Keratinocyte (primary cell): ENCODE measurements at regions not wholly inside any gene's neighbourhood (a gene's known extent, or its start where the extent isn't known, plus 50 kb on each side); places are given as distances from the start of the nearest gene placed in this dataset.

Source experiments
- DNase-seq: peaks from one replicate; pipeline ENCODE4 v3.0.0-alpha.2; 2011; ENCODE audit warnings: low read depth, missing footprints, low spot score
- FAIRE-seq: peaks from 2 replicates; lab custom pipeline; 2011; peaks lifted over from hg19 to GRCh38; lab: Jason Lieb, UNC
- H2AFZ ChIP-seq: 2 replicates; pipeline ENCODE4 v1.6.0; 2012; ENCODE audit warnings: low read length, control low read depth, inconsistent platforms; ENCODE audit not compliant: control insufficient read depth
- H3K27ac ChIP-seq: 2 replicates; pipeline ENCODE4 v1.5.1; 2011; ENCODE audit warnings: low read length; ENCODE audit not compliant: control insufficient read depth, insufficient read depth
- H3K27me3 ChIP-seq: 3 replicates; pipeline ENCODE4 v1.6.0; 2011; ENCODE audit warnings: low read length; ENCODE audit not compliant: control insufficient read depth, insufficient read depth; ENCODE audit errors: extremely low read depth
- H3K36me3 ChIP-seq, 2 experiments: 2 replicates in 1 of 2; 3 replicates in 1 of 2; pipeline ENCODE4 v1.5.1; 2011; ENCODE audit warnings: low read length in 2 of 2, mild to moderate bottlenecking in 1 of 2; ENCODE audit not compliant: control insufficient read depth in 2 of 2, insufficient read depth in 2 of 2; ENCODE audit errors: extremely low read depth in 1 of 2
- H3K4me1 ChIP-seq: 3 replicates; pipeline ENCODE4 v1.5.1; 2011; ENCODE audit warnings: low read length; ENCODE audit not compliant: control insufficient read depth, insufficient read depth; ENCODE audit errors: extremely low read depth
- H3K4me2 ChIP-seq: 3 replicates; pipeline ENCODE4 v1.6.0; 2011; ENCODE audit warnings: low read depth, low read length; ENCODE audit not compliant: control insufficient read depth, insufficient read depth; ENCODE audit errors: extremely low read depth
- H3K4me3 ChIP-seq, 3 experiments: fragments of 200-600 bp in 1 of 3; sonication (generic) in 1 of 3; 2 replicates in 2 of 3; 3 replicates in 1 of 3; pipeline ENCODE4 v1.5.1; 2011 to 2016; ENCODE audit warnings: low read length in 3 of 3, mild to moderate bottlenecking in 3 of 3, control low read depth in 2 of 3, inconsistent platforms in 1 of 3, low read depth in 1 of 3, mixed read lengths in 1 of 3, mixed run types in 1 of 3, moderate library complexity in 1 of 3; ENCODE audit not compliant: control insufficient read depth in 2 of 3, insufficient read depth in 2 of 3; ENCODE audit errors: extremely low read depth in 1 of 3
- H3K79me2 ChIP-seq: 2 replicates; pipeline ENCODE4 v1.6.0; 2012; ENCODE audit warnings: low read length; ENCODE audit not compliant: control insufficient read depth, insufficient read depth
- H3K9ac ChIP-seq: 3 replicates; pipeline ENCODE4 v1.6.0; 2011; ENCODE audit warnings: low read length; ENCODE audit not compliant: control insufficient read depth, insufficient read depth; ENCODE audit errors: extremely low read depth
- H3K9me1 ChIP-seq: 3 replicates; pipeline ENCODE4 v1.6.0; 2011; ENCODE audit warnings: low read length; ENCODE audit not compliant: control insufficient read depth, insufficient read depth; ENCODE audit errors: extremely low read depth
- H3K9me3 ChIP-seq: 2 replicates; pipeline ENCODE4 v1.5.1; 2012; ENCODE audit warnings: low read depth, low read length; ENCODE audit not compliant: control insufficient read depth
- H4K20me1 ChIP-seq: 3 replicates; pipeline ENCODE4 v1.6.0; 2011; ENCODE audit warnings: low read length; ENCODE audit not compliant: control insufficient read depth, insufficient read depth; ENCODE audit errors: extremely low read depth
- CTCF ChIP-seq, 3 experiments: IDR thresholded peaks in 1 of 3; conservative IDR thresholded peaks in 1 of 3; optimal IDR thresholded peaks in 1 of 3; 2 replicates in 2 of 3; 3 replicates in 1 of 3; pipeline versions ENCODE3 to v1.5.1; 2011; ENCODE audit warnings: low read length in 3 of 3, mild to moderate bottlenecking in 3 of 3, moderate library complexity in 2 of 3, control low read depth in 1 of 3, inconsistent platforms in 1 of 3; ENCODE audit not compliant: insufficient read depth in 2 of 3; ENCODE audit errors: extremely low read depth in 1 of 3
- EZH2 ChIP-seq: IDR thresholded peaks from one replicate; pipeline ENCODE4 v1.6.1; 2012; ENCODE audit warnings: inconsistent platforms, mild to moderate bottlenecking, low read length, moderate library complexity
- dilution Hi-C: fragments of 300-500 bp; cut with MboI; formaldehyde crosslinking; loops from one replicate; pipeline ENCODE4 v1.7.0; 2020; ENCODE audit warnings: low sequenced_read_pairs; ENCODE audit not compliant: extremely low pct_ligation_motif_present

- Histone ChIP-seq H3K79me2 (no peaks in the 10 kb centered on the region), H3K4me2 (no peak overlapping the region), H3K4me3 (no peak overlapping the region), H3K36me3 (no peaks in the 10 kb centered on the region), H3K27me3 (no peaks in the 10 kb centered on the region), H3K27ac (no peak overlapping the region), H3K9ac (no peak overlapping the region), H2AFZ (no peak overlapping the region), H3K9me3 (no peaks in the 10 kb centered on the region), H3K9me1 (no peaks in the 10 kb centered on the region), H4K20me1 (no peaks in the 10 kb centered on the region), H3K4me1 (no peaks in the 10 kb centered on the region)
- dilution Hi-C loops: no loop called here
- FAIRE-seq (no peak), DNase-seq (no peak)
- TF ChIP-seq EZH2 (no peak), CTCF (optimal IDR thresholded peaks at IDR 0.05 in 1 of 3, IDR thresholded peaks at IDR 0.05 in 1 of 3, conservative IDR thresholded peaks at IDR 0.05 in 1 of 3; ENCODE audit: extremely low read depth in 1 of 3, insufficient read depth in 2 of 3, low read length in 3 of 3) (no peak)
These were observed 644.1 kb upstream of the GNPDA2 start for GRCh38 chr4:45370408-45370807.

- Histone ChIP-seq H3K9me1 (no peaks in the 10 kb centered on the region), H3K27ac (no peak overlapping the region), H3K27me3 (no peaks in the 10 kb centered on the region), H3K79me2 (no peaks in the 10 kb centered on the region), H3K4me2 (no peak overlapping the region), H3K36me3 (no peaks in the 10 kb centered on the region), H4K20me1 (no peaks in the 10 kb centered on the region), H3K4me1 (no peaks in the 10 kb centered on the region), H3K4me3 (no peak overlapping the region), H3K9ac (no peak overlapping the region), H2AFZ (no peak overlapping the region), H3K9me3 (no peaks in the 10 kb centered on the region)
- DNase-seq (no peak), FAIRE-seq (no peak)
- dilution Hi-C loops: no loop called here
- no peak for TF ChIP-seq CTCF (optimal IDR thresholded peaks at IDR 0.05 in 1 of 3, IDR thresholded peaks at IDR 0.05 in 1 of 3, conservative IDR thresholded peaks at IDR 0.05 in 1 of 3; ENCODE audit: extremely low read depth in 1 of 3, insufficient read depth in 2 of 3, low read length in 3 of 3)
- TF ChIP-seq EZH2: no peak
These were observed 642.5 kb upstream of the GNPDA2 start for GRCh38 chr4:45368832-45369231.
